GM12878 (cell line): ENCODE measurements at regions not wholly inside any gene's neighbourhood (a gene's known extent, or its start where the extent isn't known, plus 50 kb on each side); places are given as distances from the start of the nearest gene placed in this dataset.

Source experiments
- ATAC-seq: fragments of 200-7000 bp; cut with Tn5 transposase; 3 replicates; pipeline ENCODE4 v1.9.1; 2020; ENCODE audit warnings: mild to moderate bottlenecking, moderate library complexity
- BruUV-seq: library from RNA; stranded (reverse); fragments of 400-500 nt; replicated peaks from 2 replicates; lab custom pipeline; 2021; lab: Mats Ljungman, UMichigan
- CTCF ChIA-PET: fragments of 300-600 bp; sonication (Branson Sonifier 250); formaldehyde crosslinking; extraction: SDS; loops from one replicate; lab custom pipeline; 2021; ENCODE audit warnings: inconsistent platforms; lab: Yijun Ruan, JAX
- POLR2A ChIA-PET: fragments of 350-600 bp; formaldehyde crosslinking; extraction: SDS; loops from one replicate; lab custom pipeline; 2021; ENCODE audit warnings: inconsistent platforms; lab: Charles Lee
- RAD21 ChIA-PET: fragments of 300-600 bp; sonication (Branson Sonifier 250); formaldehyde crosslinking; loops from one replicate; lab custom pipeline; 2023; ENCODE audit warnings: antibody characterized with exemption; ENCODE audit not compliant: unreplicated experiment; lab: Charles Lee
- SMC1A ChIA-PET: fragments of 300-600 bp; sonication (Branson Sonifier 250); formaldehyde crosslinking; loops from one replicate; lab custom pipeline; 2023; ENCODE audit not compliant: unreplicated experiment, uncharacterized antibody; lab: Charles Lee
- DNase-seq: peaks from one replicate; pipeline ENCODE4 v3.0.0-alpha.2; 2011; ENCODE audit warnings: low read depth, low spot score
- FAIRE-seq: peaks from 3 replicates; lab custom pipeline; 2011; peaks lifted over from hg19 to GRCh38; lab: Jason Lieb, UNC
- H2AFZ ChIP-seq: 2 replicates; pipeline ENCODE4 v1.6.0; 2011; ENCODE audit warnings: low read depth, low read length, control low read depth; ENCODE audit not compliant: control insufficient read depth
- H3K27ac ChIP-seq: 2 replicates; pipeline ENCODE4 v1.5.1; 2011; ENCODE audit warnings: control low read depth; ENCODE audit not compliant: control insufficient read depth, insufficient read depth
- H3K27me3 ChIP-seq, 2 experiments: replicated peaks in 1 of 2; 2 replicates each; pipeline versions ENCODE4 v1.6.0 to v1.6.1; 2011; ENCODE audit warnings: low read length in 1 of 2; ENCODE audit not compliant: control insufficient read depth in 2 of 2, insufficient read depth in 2 of 2
- H3K36me3 ChIP-seq, 2 experiments: 2 replicates each; pipeline ENCODE4 v1.5.1; 2011; ENCODE audit warnings: low read length in 1 of 2; ENCODE audit not compliant: control insufficient read depth in 2 of 2, insufficient read depth in 2 of 2
- H3K4me1 ChIP-seq: 2 replicates; pipeline ENCODE4 v1.6.1; 2011; ENCODE audit warnings: mild to moderate bottlenecking, low read length, moderate library complexity, mixed read lengths; ENCODE audit not compliant: control insufficient read depth, insufficient read depth
- H3K4me2 ChIP-seq: 2 replicates; pipeline ENCODE4 v1.6.0; 2011; ENCODE audit warnings: control low read depth; ENCODE audit not compliant: control insufficient read depth, insufficient read depth
- H3K4me3 ChIP-seq: fragments of 200-600 bp; sonication (generic); 2 replicates; pipeline ENCODE4 v1.5.1; 2016
- H3K79me2 ChIP-seq: 2 replicates; pipeline ENCODE4 v1.6.0; 2011; ENCODE audit warnings: low read length; ENCODE audit not compliant: control insufficient read depth, insufficient read depth
- H3K9ac ChIP-seq: 2 replicates; pipeline ENCODE4 v1.8.0; 2011; ENCODE audit warnings: low read length, control low read depth, mixed read lengths; ENCODE audit not compliant: control insufficient read depth, insufficient read depth
- H3K9me3 ChIP-seq: replicated peaks from 3 replicates; pipeline ENCODE4 v1.5.1; 2011; ENCODE audit warnings: mild to moderate bottlenecking, low read length; ENCODE audit not compliant: control insufficient read depth, insufficient read depth
- H4K20me1 ChIP-seq: 2 replicates; pipeline ENCODE4 v1.6.0; 2011; ENCODE audit not compliant: control insufficient read depth, insufficient read depth
- RAD21 ChIP-seq: IDR thresholded peaks from 2 replicates; pipeline ENCODE4 v1.6.1; 2011; ENCODE audit warnings: mild to moderate bottlenecking, low read depth, low read length, moderate library complexity; ENCODE audit not compliant: insufficient read depth
- YBX1 ChIP-seq: fragments of 450-650 bp; IDR thresholded peaks from 2 replicates; pipeline ENCODE4 v1.6.1; 2016; ENCODE audit warnings: antibody characterized with exemption
- WGBS: methylation state at CpG from one replicate; pipeline ENCODE4 v1.1.6; 2016; ENCODE audit warnings: low lambda C conversion rate; ENCODE audit not compliant: insufficient replicate concordance, insufficient coverage; ENCODE audit errors: missing lambda C conversion rate; 5-methylcytosine and 5-hydroxymethylcytosine counted together
- in situ Hi-C: fragments of 300-500 bp; cut with MboI; formaldehyde crosslinking; loops from 9 replicates; pipeline ENCODE4 v1.14.3; 2018; ENCODE audit warnings: mixed read lengths
- intact Hi-C: fragments of 100-400 bp; cut with micrococcal nuclease; formaldehyde crosslinking; loops from one replicate; pipeline ENCODE4 v1.14.2; 2022; ENCODE audit not compliant: unreplicated experiment

DNA sequence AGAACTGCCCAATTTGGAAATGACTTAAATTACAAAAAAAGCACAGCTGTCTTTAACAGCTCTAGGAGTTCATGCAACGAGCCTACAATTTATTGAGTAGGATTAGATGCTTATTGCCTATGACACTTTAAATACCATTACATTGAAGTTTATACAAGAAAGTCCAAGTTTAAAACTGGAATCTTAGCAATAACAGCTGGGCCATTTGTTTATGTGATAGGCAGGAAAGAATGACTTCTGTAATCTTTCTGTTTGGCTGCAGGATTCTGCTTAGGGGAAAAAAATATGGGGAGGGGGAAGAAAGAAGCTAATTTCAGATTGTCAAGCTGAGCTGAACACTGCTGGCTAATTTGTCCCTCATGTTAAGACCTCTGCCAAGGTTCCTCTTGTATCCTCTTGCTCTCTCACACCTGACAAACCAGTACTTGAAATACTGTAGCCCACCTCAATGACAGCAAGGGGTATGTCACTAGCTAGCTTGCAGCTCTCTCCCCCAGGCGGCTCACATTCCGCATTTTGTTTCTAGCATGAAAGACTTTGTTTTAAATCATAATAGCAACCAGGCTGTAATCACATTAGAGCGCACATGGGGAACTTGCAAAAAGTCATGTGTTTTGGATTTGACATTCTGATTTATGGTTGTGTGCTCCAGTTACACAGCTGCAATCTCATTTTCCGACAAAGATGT, 384.8 kb downstream of the BMP4 start:
- H3K4me3 ChIP-seq = no peak overlapping the region
- H3K9me3 ChIP-seq = no peaks in the 10 kb centered on the region
- peaks cover 26% of the 10 kb centered on the region for H3K4me1 ChIP-seq
- H4K20me1 ChIP-seq = no peaks in the 10 kb centered on the region
- H3K4me2 ChIP-seq = 0 out of 2 replicates have a peak overlapping the region, but pooled peaks have one; percentile 36
- H3K9ac ChIP-seq = no peak overlapping the region
- H2AFZ ChIP-seq = no peak overlapping the region
- CTCF ChIA-PET = interaction anchor here (0.6 to 1.1 kb wide), 2 partner anchors 41 to 397 kb away, joined by 3 to 6 read pairs; no protein-coding TSS in a partner anchor
- H3K36me3 ChIP-seq = no peaks in the 10 kb centered on the region
- FAIRE-seq (no peak), DNase-seq (no peak), ATAC-seq (no peak)
- SMC1A ChIA-PET = interaction anchor here (0.6 to 3.9 kb wide), 13 partner anchors 16 to 463 kb away, joined by 3 to 30 read pairs (median 4); no protein-coding TSS in a partner anchor
- no TSS peak for BruUV-seq
- intact Hi-C loops (no loop called here), in situ Hi-C loops (no loop called here)
- no peaks in the 10 kb centered on the region for H3K27me3 ChIP-seq
- H3K27ac ChIP-seq = peak overlapping the region; percentile 73; the same call in 1 of the 2 replicates
- RAD21 ChIA-PET = interaction anchor here (0.7 to 4.3 kb wide), 3 partner anchors 24 to 42 kb away, joined by 3 to 25 read pairs (median 6); no protein-coding TSS in a partner anchor
- WGBS = 61% methylated on average over 5 of the region's 5 CpGs
- POLR2A ChIA-PET = interaction anchor here (0.5 kb wide), 1 partner anchor 78 kb away, joined by 3 read pairs; no protein-coding TSS in a partner anchor
- no peaks in the 10 kb centered on the region for H3K79me2 ChIP-seq
- TF ChIP-seq RAD21 (0 out of 2 replicates have a peak, but pooled peaks have one; percentile 1), YBX1 (no peak)
